ENCODE measurements at regions not wholly inside any gene's neighbourhood (a gene's known extent, or its start where the extent isn't known, plus 50 kb on each side); places are given as distances from the start of the nearest gene placed in this dataset.
"Not testable (repeated sequence)": the region's sequence is repeated elsewhere in the genome, so short reads cannot be mapped to it uniquely, and the experiment has no call there.

GRCh38 chr4:188578657-188579056, 439.4 kb downstream of the TRIML1 start:
- no peak for DNase-seq

DNA sequence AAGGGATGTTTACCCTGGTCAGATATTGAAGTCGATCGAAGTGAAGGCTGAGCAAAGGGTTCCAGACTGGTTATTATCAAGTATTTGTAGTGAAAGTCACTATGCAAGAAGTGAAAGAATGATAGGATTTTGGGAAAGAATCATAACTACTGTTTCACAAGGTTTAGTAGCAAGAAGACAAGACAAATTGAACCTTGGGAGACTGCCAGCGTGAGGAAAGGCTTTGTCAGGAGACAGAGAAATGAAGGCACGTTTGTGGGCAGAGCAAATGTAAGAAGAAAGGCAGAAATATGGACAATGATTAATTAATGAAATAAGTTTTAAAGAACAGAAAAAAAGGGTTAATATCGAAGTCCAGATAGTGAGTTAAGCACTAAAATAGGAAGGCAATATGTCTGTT, 456.8 kb downstream of the TRIML1 start:
- no peak for DNase-seq

DNA sequence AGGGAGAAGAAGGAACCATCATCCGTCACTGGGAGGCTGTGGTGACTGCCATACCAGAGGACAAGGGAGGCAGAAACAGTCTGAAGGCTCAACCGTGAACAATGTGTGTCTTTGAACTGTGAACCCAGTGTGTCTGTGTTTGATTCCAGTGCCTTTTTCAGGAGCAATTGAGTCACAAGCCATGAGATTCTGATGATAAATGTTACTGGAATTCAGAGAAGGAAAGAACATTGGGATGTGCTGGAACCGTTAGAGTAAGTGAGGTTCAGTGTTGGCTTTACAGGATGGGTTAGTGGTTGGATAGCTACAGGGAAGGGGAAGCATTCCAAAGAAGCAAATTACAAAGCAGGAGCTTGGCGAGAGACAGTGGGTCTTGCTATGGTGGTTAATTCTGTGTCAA, 464.4 kb downstream of the TRIML1 start:
- no peak for DNase-seq

DNA sequence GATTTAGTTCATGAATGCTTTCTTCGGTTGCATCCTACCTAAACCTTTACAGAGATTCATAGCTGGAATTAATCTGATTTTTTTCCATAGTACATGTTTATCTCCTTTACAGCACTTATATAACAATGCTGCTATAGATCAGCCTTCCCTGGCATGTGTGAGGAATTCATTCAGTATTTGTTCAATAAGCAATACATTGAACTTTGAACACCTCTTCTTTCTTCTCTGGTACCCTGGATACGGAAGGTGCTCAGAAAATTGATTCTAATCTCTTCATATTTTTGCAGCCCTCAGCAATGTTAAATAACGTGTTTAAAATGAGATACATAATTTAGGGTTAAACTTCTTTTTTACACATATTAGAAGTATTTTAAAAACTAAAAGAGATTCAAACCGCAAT, 467.4 kb downstream of the TRIML1 start:
- no peak for DNase-seq

DNA sequence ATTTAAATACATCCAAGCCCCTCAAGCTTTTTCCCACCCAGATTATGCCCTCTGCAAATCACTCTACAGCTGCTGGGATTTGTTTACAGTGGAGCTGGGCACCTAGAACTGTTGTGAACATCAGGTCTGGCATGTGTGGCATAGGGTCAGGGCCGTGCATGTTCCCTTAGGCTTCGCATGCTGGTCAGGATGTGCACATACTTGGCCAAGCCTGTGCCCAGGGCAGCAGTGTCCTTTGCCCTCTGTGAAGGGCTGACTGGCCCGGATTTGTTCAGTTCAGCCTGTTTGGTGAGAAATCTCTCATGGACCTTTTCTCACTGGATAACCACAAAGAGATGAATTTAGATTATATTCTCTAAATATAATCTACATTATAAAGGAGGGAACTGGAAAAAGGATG, 471.9 kb downstream of the TRIML1 start:
- DNase-seq, result no peak

DNA sequence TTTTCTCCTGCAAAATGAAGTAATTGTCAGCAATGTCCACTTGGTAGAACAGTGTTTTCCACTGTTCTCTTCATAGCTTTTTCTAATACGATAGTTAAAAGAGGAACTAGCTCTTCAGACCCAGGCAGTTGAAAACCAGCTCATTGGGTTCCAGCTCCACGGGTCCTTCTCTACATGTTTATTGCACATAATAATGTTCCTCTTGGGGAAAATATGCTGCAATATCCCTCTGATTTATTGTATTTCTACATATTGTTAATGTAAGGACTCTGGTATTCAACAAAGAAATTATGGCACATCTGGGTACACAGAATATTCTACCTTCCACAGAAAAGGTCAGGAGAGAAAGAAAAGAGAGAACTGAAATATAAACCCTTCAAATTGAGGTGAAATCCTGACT, 473.4 kb downstream of the TRIML1 start:
- DNase-seq, result no peak

DNA sequence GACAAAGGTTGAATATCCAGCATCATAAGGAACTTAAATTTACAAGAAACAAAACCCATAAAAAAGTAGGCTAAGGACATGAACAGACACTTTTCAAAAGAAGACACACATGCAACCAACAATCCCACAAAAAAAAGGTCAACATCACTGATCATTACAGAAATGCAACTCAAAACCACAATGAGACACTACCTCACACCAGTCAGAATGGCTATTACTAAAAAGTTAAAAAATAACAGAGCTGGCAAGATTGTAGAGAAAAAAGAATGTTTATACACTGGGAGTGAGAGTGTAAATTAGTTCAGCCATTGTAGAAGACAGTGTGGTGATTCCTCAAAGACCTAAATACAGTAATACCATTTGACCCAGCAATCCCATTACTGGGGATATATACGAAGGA, 474.7 kb downstream of the TRIML1 start:
- no peak for DNase-seq

- no peak for DNase-seq
These were observed 480.4 kb downstream of the TRIML1 start for GRCh38 chr4:188619456-188620149.

DNA sequence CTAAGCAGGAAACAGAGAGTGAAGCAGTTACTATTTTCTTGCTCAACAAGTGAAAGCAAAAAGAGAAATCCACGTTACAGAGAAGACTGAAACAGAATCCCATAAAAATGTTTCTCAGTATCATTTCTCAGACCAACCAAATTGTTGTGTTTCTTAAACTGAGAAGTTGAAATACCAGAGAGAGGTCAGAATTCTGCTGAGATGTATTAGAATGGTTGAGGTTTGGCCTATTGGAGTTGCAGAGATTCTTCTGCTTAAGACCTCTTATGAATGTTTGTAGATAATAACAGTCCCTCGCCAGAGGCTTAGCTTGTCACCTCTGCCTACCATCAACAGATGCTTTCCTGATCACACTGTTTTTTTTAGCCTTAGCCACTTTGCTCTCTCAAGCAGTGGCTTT, 481.4 kb downstream of the TRIML1 start:
- no peak for DNase-seq

DNA sequence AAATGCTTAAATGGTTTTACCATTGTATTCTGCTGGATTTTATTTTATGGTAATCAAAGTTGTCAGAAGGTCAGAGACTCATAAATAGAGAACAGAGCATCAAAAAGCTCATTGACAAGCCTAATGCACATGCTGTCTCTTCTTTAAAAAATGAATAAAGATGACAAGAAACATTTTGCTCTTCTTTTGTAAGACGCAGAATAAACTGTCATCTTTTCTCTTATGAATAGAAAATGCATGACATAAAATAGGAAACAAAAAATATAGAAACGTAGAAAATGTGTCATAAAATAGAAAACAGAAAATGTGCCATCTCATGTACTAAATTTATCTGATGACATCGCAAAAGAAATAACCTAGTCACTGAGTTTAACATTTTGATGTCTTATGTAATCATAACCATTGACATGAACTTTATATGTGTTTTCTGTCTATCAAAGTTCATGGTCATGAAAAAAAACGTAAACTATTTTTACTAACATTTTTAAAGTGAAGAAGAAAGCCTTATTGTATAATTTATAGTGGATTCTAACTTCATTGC, 484.1 kb downstream of the TRIML1 start:
- no peak for DNase-seq

GRCh38 chr4:188624370-188624769, 485.1 kb downstream of the TRIML1 start:
- no peak for DNase-seq

DNA sequence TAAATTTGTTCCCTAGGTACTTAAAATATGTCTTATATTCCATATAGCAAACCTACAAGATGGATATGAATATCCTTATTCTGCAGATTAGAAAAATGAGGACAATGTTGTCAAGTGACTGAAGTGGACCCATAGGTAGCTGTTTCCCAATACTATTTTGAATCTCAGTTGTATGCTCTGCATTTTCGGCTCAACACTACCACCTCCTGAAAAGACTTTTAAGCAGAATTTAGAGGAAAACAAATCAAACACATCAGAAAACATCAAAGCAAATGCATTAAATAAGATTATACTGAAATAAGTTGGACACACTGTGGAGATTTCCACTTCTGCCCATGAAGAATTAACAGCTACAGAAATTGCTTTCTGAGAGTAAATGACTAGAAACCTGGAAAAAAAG, 488.7 kb downstream of the TRIML1 start:
- DNase-seq, result no peak

GRCh38 chr4:188639479-188640100, 500.3 kb downstream of the TRIML1 start:
- DNase-seq, result no peak

GRCh38 chr4:188647820-188648370, 508.7 kb downstream of the TRIML1 start:
- no peak for DNase-seq

- no peak for DNase-seq
These were observed 510.4 kb downstream of the TRIML1 start for GRCh38 chr4:188649635-188650034.

- no peak for DNase-seq
These were observed 511.3 kb downstream of the TRIML1 start for GRCh38 chr4:188650516-188650915.

GRCh38 chr4:188657365-188657764, 518.1 kb downstream of the TRIML1 start:
- no peak for DNase-seq

- DNase-seq, result no peak
These were observed 519.8 kb downstream of the TRIML1 start for GRCh38 chr4:188658958-188659522.

- DNase-seq, result no peak
These were observed 521.6 kb downstream of the TRIML1 start for GRCh38 chr4:188660796-188661195.

GRCh38 chr4:188661502-188661901, 522.3 kb downstream of the TRIML1 start:
- no peak for DNase-seq

DNA sequence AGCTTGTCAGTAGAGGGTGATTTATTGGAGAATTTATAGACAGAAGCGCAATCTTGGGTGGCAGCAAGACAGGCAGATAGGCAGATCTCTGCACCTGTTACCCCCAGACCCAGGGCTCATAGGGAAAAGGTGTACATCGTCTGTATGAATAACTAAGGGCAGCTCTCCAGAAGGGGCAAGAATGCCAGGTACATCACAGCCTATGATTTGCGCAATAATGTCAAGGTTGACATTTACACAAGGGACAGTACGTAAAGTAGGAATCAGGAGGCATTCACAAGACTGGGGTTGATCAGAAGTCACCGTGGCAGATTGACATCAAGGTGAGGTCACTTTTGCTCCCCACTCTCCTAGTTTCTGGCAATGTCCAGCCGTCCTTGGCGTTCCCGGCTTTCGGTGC, 524.1 kb downstream of the TRIML1 start:
- no peak for DNase-seq

DNA sequence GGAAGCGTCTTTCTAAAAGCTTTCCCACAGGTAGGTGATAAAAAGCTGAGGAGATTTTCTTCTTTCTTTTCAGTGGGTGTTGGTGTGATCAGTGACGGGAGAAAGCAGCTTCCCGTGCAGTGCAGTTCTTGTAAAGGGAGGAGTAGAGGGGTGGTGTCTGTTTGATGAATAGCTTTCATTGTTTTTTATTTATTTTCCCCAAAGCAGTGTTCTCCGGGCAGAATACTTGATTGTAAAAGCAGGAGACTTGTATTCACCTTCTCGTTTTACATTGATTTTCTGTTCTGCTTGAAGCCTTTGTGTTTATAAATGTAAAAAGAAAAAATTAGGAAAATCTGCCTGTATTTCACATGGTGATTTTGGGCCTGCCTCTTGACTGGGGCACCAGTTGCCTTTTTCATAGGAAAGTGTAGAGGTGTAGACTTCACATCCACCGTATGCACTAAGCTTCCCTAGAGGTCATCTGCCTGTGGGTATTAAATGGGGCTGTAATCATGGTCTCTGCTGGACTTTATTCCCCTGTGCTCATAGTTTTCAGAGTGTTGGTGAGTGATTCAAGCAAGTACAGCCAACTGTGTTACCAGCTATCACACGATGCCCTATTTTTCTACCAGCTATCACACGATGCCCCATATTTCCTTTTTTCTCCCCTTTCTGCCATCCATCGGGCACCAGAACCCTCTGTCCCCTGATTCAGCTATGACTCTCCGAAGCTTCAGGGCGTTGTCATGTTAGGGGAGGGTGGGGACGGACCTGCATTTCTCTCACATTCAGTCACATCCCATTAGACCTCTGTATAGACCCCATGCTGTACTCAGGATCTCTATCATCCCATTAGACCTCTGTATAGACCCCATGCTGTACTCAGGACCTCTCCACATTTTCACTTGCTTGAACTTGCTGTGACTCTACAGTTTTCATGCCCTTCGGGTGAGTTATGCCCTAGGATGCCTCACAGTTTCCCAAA, 526.5 kb downstream of the TRIML1 start:
- no peak for DNase-seq

- not testable (repeated sequence) for DNase-seq
These were observed 539.5 kb downstream of the TRIML1 start for GRCh38 chr4:188678691-188679090.

Measured in effector CD8-positive, alpha-beta T cell (primary cell).